Fibroblast of lung (primary cell): ENCODE measurements at regions not wholly inside any gene's neighbourhood (a gene's known extent, or its start where the extent isn't known, plus 50 kb on each side); places are given as distances from the start of the nearest gene placed in this dataset.

Experiments
- EZH2 ChIP-seq: IDR thresholded peaks from 2 replicates; pipeline ENCODE4 v1.5.1; 2012; ENCODE audit warnings: low read length, control low read depth, mild to moderate bottlenecking; ENCODE audit errors: missing control alignments
- TF ChIP-seq, protein P1 (sequence below), 2 donors: IDR thresholded peaks in 1 of 2; conservative IDR thresholded peaks in 1 of 2; 1 replicate in 1 of 2; 2 replicates in 1 of 2; pipeline ENCODE4 v1.5.1; 2011 to 2012; ENCODE audit warnings: low read length in 2 of 2, control low read depth in 1 of 2, inconsistent platforms in 1 of 2, low read depth in 1 of 2, mild to moderate bottlenecking in 1 of 2

DNA sequence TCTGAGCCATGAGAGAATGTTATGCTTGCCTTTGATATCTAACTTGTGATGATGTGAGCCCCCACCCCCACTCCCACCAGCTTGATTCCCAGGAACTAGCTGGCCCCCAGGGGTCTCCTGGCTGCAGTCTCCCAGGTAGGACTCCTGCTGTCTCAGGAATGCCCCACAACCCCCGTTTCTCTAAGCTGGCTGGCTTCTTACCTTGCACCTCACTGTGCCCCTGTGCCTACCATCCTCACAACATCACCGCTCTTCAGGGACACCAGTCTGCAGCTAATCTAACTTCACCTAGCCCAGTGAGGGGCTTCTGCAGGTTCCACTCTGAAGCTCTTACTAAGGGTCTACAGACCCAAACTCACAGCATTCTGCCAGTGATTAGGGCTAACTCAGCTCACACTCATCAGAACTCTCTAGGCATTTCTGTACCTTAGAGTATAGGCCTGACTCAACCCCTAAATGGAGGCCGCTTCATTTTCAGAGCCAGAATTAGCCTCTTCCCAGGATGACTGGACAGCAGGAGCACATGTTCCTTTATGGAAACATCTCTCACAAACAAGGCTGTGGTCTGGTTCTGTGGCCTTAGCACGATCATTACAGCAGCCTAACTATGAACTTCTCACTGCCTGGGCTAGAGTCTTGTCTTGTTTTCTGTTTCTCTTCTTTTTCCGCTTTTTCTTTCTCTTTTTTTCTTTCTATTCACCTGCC, 72.8 kb upstream of the IFNG-AS1 start:
- no peak for TF ChIP-seq EZH2
- TF ChIP-seq, protein P1, sequence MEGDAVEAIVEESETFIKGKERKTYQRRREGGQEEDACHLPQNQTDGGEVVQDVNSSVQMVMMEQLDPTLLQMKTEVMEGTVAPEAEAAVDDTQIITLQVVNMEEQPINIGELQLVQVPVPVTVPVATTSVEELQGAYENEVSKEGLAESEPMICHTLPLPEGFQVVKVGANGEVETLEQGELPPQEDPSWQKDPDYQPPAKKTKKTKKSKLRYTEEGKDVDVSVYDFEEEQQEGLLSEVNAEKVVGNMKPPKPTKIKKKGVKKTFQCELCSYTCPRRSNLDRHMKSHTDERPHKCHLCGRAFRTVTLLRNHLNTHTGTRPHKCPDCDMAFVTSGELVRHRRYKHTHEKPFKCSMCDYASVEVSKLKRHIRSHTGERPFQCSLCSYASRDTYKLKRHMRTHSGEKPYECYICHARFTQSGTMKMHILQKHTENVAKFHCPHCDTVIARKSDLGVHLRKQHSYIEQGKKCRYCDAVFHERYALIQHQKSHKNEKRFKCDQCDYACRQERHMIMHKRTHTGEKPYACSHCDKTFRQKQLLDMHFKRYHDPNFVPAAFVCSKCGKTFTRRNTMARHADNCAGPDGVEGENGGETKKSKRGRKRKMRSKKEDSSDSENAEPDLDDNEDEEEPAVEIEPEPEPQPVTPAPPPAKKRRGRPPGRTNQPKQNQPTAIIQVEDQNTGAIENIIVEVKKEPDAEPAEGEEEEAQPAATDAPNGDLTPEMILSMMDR (conservative IDR thresholded peaks at IDR 0.05 in 1 of 2, IDR thresholded peaks at IDR 0.05 in 1 of 2; ENCODE audit: low read depth in 1 of 2, low read length in 2 of 2): no peak
